Activated naive CD8-positive, alpha-beta T cell treated with anti-CD3 and anti-CD28 coated beads for 36 hours (primary cell): ENCODE measurements at regions not wholly inside any gene's neighbourhood (a gene's known extent, or its start where the extent isn't known, plus 50 kb on each side); places are given as distances from the start of the nearest gene placed in this dataset.

Experiments used
- DNase-seq: peaks from one replicate; pipeline ENCODE4 v3.0.0; 2021
- H3K27ac Mint-ChIP-seq: one replicate; pipeline ENCODE4 v1.8.0; 2022; ENCODE audit warnings: mild to moderate bottlenecking, moderate library complexity, mixed read lengths
- H3K27me3 Mint-ChIP-seq: one replicate; pipeline ENCODE4 v1.8.0; 2022; ENCODE audit warnings: mild to moderate bottlenecking, mixed read lengths
- H3K36me3 Mint-ChIP-seq: one replicate; pipeline ENCODE4 v1.8.0; 2021; ENCODE audit warnings: mild to moderate bottlenecking, mixed read lengths
- H3K4me1 Mint-ChIP-seq: one replicate; pipeline ENCODE4 v1.8.0; 2021; ENCODE audit warnings: mixed read lengths
- H3K4me3 Mint-ChIP-seq: one replicate; pipeline ENCODE4 v1.8.0; 2022; ENCODE audit warnings: mild to moderate bottlenecking, moderate library complexity, mixed read lengths
- H3K9me3 Mint-ChIP-seq: one replicate; pipeline ENCODE4 v1.8.0; 2022; ENCODE audit warnings: mixed read lengths

GRCh38 chr17:51373489-51374152 lies 113.3 kb downstream of the UTP18 start:
- Mint-ChIP-seq H3K27me3 (no peaks in the 10 kb centered on the region), H3K4me3 (no peak overlapping the region), H3K36me3 (no peaks in the 10 kb centered on the region), H3K27ac (no peak overlapping the region), H3K4me1 (peaks cover 8% of the 10 kb centered on the region), H3K9me3 (peaks cover 4% of the 10 kb centered on the region)
- DNase-seq: no peak

- Mint-ChIP-seq H3K27me3 (no peaks in the 10 kb centered on the region), H3K27ac (no peak overlapping the region), H3K4me3 (no peak overlapping the region), H3K9me3 (peaks cover 4% of the 10 kb centered on the region), H3K4me1 (peaks cover 8% of the 10 kb centered on the region), H3K36me3 (no peaks in the 10 kb centered on the region)
- no peak for DNase-seq
Measured at GRCh38 chr17:51374209-51374608, 113.9 kb downstream of the UTP18 start.

- peaks cover 4% of the 10 kb centered on the region for H3K9me3 Mint-ChIP-seq
Measured at GRCh38 chr17:51375771-51376170, 115.4 kb downstream of the UTP18 start.

DNA sequence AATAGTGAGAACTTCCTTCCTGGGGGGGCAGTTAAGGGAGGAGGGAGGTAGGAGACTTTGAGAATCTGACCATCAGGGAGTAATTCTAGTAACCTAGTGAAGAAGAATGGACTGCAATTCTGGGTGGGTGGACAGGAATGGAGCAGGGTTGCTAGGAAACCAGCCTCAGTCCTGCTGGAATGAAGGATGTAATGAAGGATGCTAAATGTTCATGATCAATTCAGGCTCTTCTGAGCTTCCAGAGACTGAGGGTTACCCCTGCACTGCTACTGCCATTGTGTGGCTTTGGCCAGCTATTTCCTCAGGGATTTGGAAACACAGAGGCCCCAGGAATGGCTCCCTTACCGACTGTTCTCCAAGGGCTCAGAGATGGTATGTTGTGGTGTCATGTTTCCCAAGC lies 116.4 kb downstream of the UTP18 start:
- Mint-ChIP-seq H3K9me3 (peaks cover 4% of the 10 kb centered on the region), H3K27me3 (no peaks in the 10 kb centered on the region), H3K4me3 (no peak overlapping the region), H3K27ac (no peak overlapping the region), H3K4me1 (peaks cover 5% of the 10 kb centered on the region), H3K36me3 (no peaks in the 10 kb centered on the region)
- DNase-seq: no peak

More at GRCh38 chr17:51375771-51376170, 115.4 kb downstream of the UTP18 start:
- H3K27me3 Mint-ChIP-seq: no peaks in the 10 kb centered on the region
- H3K36me3 Mint-ChIP-seq: no peaks in the 10 kb centered on the region
- no peak overlapping the region for H3K4me3 Mint-ChIP-seq
- no peak overlapping the region for H3K27ac Mint-ChIP-seq
- H3K4me1 Mint-ChIP-seq: peaks cover 8% of the 10 kb centered on the region
- DNase-seq: no peak

- Mint-ChIP-seq H3K4me1 (no peaks in the 10 kb centered on the region), H3K9me3 (no peaks in the 10 kb centered on the region), H3K27ac (no peak overlapping the region), H3K36me3 (no peaks in the 10 kb centered on the region), H3K4me3 (no peak overlapping the region), H3K27me3 (no peaks in the 10 kb centered on the region)
- no peak for DNase-seq
Measured at GRCh38 chr17:51381262-51381661, 120.9 kb downstream of the UTP18 start.

GRCh38 chr17:51385208-51385607 lies 124.9 kb downstream of the UTP18 start:
- no peak for DNase-seq
- H3K4me3 Mint-ChIP-seq: no peak overlapping the region
- H3K27me3 Mint-ChIP-seq: no peaks in the 10 kb centered on the region
- H3K4me1 Mint-ChIP-seq: no peaks in the 10 kb centered on the region
- no peaks in the 10 kb centered on the region for H3K9me3 Mint-ChIP-seq
- no peaks in the 10 kb centered on the region for H3K36me3 Mint-ChIP-seq
- H3K27ac Mint-ChIP-seq: no peak overlapping the region

GRCh38 chr17:51387582-51387981 lies 127.2 kb downstream of the UTP18 start:
- no peaks in the 10 kb centered on the region for H3K4me1 Mint-ChIP-seq
- H3K27me3 Mint-ChIP-seq: no peaks in the 10 kb centered on the region
- no peak overlapping the region for H3K4me3 Mint-ChIP-seq
- DNase-seq: no peak
- no peaks in the 10 kb centered on the region for H3K36me3 Mint-ChIP-seq
- H3K9me3 Mint-ChIP-seq: no peaks in the 10 kb centered on the region
- H3K27ac Mint-ChIP-seq: no peak overlapping the region

DNA sequence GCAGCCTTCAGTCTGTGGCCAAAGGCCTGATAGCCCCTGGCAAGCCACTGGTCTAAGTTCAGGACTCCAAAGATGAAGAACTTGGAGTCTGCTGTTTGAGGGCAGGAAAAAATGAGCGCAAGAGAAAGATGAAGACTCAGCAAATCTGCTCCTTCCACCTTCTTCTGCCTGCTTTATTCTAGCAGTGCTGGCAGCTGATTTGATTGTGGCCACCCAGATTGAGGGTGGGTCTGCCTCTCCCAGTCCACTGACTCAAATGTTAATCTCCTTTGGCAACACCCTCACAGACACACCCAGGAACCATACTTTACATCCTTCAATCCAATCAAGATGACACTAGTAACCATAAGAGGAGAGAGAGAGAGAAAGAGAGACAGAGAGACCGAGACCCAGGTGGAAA lies 127.6 kb downstream of the UTP18 start:
- no peak for DNase-seq
- Mint-ChIP-seq H3K36me3 (no peaks in the 10 kb centered on the region), H3K27ac (no peak overlapping the region), H3K4me1 (no peaks in the 10 kb centered on the region), H3K4me3 (no peak overlapping the region), H3K27me3 (no peaks in the 10 kb centered on the region), H3K9me3 (no peaks in the 10 kb centered on the region)

DNA sequence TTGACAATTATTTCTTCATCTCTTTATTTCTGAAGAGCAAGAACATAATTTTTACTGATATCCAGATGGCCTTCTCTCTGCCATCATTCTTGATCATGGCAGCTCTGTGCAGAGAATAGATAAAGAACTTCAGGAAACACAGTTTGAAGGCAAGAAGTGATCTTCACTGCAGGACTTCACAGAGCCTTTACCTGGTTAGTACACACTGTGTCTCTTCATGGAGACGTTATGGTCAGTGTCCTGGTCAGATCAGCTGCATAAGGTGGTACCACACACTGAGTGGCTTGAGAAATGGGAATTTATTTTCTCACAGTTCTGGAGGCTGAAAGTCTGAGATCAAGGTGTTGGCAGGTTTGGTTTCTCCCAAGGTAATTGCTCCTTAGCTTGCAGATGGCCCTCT lies 129.5 kb downstream of the UTP18 start:
- Mint-ChIP-seq H3K27ac (no peak overlapping the region), H3K4me3 (no peak overlapping the region), H3K36me3 (no peaks in the 10 kb centered on the region), H3K4me1 (no peaks in the 10 kb centered on the region), H3K27me3 (no peaks in the 10 kb centered on the region), H3K9me3 (no peaks in the 10 kb centered on the region)
- no peak for DNase-seq

DNA sequence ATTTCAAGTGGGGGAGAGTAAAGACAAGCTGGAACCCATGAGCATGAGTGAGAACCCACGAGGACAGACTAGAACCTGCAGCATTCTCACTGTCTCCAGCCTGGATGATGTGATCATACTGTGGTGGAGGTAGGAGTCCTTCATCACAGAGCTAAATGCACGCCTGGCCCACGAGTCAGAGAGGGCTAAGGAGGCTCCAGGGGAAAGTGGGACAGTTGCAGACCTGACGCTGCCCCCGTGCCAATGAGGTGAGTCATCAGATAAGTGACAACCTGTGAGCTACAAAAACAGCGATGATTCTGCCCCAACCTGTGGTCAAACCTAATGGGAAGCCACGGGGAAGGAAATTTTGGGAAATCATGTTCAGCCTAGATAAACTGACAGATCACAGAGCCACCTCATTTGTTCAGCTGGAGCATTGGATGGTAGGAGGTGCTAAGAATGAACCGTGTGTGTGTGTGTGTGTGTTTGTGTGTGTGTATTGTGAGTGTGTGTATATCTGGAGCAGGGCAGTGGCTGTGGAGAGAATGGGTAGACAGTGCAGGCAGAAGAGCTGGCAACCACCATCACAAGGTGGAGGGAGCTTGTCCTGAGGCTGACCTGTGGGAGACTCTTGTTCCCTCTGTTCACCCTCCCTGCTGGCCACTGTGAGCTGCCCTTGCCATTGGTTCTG lies 131.8 kb downstream of the UTP18 start:
- DNase-seq: no peak
- no peak overlapping the region for H3K27ac Mint-ChIP-seq
- H3K9me3 Mint-ChIP-seq: no peaks in the 10 kb centered on the region
- no peaks in the 10 kb centered on the region for H3K36me3 Mint-ChIP-seq
- H3K4me1 Mint-ChIP-seq: no peaks in the 10 kb centered on the region
- no peaks in the 10 kb centered on the region for H3K27me3 Mint-ChIP-seq
- H3K4me3 Mint-ChIP-seq: no peak overlapping the region

- Mint-ChIP-seq H3K27ac (no peak overlapping the region), H3K36me3 (no peaks in the 10 kb centered on the region), H3K27me3 (no peaks in the 10 kb centered on the region), H3K4me3 (no peak overlapping the region), H3K9me3 (no peaks in the 10 kb centered on the region), H3K4me1 (no peaks in the 10 kb centered on the region)
- DNase-seq: no peak
Measured at GRCh38 chr17:51395621-51396020, 135.3 kb downstream of the UTP18 start.

DNA sequence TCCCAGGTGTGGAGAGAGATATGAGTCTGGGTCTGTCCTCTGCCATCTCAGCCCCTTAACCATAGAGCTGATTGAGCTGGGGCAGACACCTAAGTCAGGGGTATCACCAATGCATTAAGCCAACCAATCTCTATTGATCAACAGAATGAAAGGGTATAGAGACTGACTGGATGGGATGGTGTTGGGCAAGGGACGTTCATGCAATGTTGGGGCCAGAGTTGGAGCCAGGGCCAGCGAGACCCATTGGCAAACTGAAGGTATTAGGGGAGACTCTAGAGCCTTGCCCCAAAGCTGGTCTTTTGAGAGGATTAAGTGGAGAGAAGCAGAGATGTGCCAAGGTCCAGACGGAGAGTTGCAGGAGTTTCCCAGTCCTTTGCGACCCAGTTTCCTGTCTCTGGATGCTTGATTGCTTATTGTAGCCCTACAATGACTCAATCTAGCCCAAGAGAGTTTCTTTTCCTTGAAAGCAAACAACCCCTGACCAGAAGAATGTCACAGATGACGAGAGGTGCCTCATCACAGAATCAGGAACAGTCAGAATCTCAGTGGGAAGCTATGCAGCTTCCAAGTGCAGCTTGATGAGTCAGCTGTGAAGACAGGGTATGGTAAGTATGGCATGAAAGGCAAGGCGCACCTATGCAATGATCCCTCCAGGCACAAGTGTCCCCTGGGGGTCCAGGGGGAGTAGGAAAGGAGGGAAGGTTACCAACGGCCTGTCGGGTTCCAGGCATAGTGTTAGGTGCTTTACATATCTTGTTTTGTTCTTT lies 137.2 kb downstream of the UTP18 start:
- Mint-ChIP-seq H3K4me3 (no peak overlapping the region), H3K27me3 (no peaks in the 10 kb centered on the region)

DNA sequence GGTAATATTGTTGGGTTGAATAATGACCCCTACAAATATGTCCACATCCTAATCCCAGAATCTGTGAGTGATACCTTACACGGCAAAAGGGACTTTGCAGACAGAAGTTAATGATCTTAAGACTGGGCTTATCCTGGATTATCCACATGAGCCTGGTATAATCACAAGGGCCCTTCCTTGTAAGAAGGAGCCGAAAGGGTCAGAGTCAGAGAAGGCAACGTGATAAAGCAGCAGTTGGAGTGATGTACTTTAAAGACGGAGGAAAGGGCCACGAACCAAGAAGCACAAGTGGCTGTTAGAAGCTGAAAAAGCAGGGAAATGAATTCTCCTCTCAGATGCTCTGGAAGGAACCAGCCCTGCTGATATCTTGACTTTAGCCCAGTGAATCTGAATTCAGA lies 137.8 kb downstream of the UTP18 start:
- Mint-ChIP-seq H3K9me3 (no peaks in the 10 kb centered on the region), H3K27ac (no peak overlapping the region), H3K4me1 (no peaks in the 10 kb centered on the region), H3K36me3 (no peaks in the 10 kb centered on the region), H3K27me3 (no peaks in the 10 kb centered on the region), H3K4me3 (no peak overlapping the region)
- DNase-seq: no peak

More for the DNA sequence above, 137.2 kb downstream of the UTP18 start:
- Mint-ChIP-seq H3K27ac (no peak overlapping the region), H3K9me3 (no peaks in the 10 kb centered on the region), H3K4me1 (no peaks in the 10 kb centered on the region), H3K36me3 (no peaks in the 10 kb centered on the region)
- no peak for DNase-seq

GRCh38 chr17:51398687-51399086 lies 138.3 kb downstream of the UTP18 start:
- Mint-ChIP-seq H3K27ac (no peak overlapping the region), H3K9me3 (no peaks in the 10 kb centered on the region), H3K4me3 (no peak overlapping the region), H3K27me3 (no peaks in the 10 kb centered on the region), H3K4me1 (no peaks in the 10 kb centered on the region), H3K36me3 (no peaks in the 10 kb centered on the region)
- DNase-seq: no peak

GRCh38 chr17:51401279-51401678 lies 140.9 kb downstream of the UTP18 start:
- H3K9me3 Mint-ChIP-seq: no peaks in the 10 kb centered on the region
- no peaks in the 10 kb centered on the region for H3K4me1 Mint-ChIP-seq
- H3K27me3 Mint-ChIP-seq: no peaks in the 10 kb centered on the region
- no peaks in the 10 kb centered on the region for H3K36me3 Mint-ChIP-seq
- no peak overlapping the region for H3K27ac Mint-ChIP-seq
- H3K4me3 Mint-ChIP-seq: no peak overlapping the region
- no peak for DNase-seq
